HK-2 (cell line): ENCODE measurements at regions not wholly inside any gene's neighbourhood (a gene's known extent, or its start where the extent isn't known, plus 50 kb on each side); places are given as distances from the start of the nearest gene placed in this dataset.

ENCODE experiments used
- DNase-seq: peaks from one replicate; pipeline ENCODE4 v3.0.0-alpha.2; 2018; ENCODE audit not compliant: unreplicated experiment

- DNase-seq: no peak
These were observed 409.5 kb upstream of the POU3F3 start for GRCh38 chr2:104444392-104444791.

GRCh38 chr2:104444889-104445288 lies 409.0 kb upstream of the POU3F3 start:
- DNase-seq: no peak

DNA sequence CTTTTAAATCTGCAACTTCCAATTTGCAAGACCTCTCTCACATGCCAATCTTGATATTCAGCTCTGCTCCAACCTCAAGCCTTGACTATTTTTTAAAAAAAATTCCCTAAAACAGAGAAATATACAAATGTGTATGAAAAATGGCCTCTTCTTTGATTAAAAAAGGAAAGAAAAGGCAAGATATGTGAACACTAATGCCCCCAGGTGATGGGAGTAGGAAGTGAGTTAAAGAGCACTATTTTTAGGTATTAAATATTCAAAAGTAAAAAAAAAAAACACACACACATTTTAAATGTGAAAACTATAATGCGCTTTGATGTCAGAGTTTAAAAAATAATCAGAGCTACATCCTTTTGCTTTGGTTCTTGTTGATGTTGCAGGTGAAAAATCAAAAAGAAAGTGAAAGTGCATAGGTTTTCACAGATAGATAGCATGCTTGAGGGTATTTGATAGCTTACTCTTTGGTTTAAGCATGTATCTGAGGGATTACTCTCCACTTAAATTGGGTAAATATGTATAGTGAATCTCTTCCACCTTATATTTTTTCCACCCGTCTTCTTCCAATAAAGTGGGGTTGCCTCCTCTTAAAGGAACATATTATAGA lies 406.0 kb upstream of the POU3F3 start:
- no peak for DNase-seq

GRCh38 chr2:104448661-104449440 lies 405.1 kb upstream of the POU3F3 start:
- DNase-seq: no peak

DNA sequence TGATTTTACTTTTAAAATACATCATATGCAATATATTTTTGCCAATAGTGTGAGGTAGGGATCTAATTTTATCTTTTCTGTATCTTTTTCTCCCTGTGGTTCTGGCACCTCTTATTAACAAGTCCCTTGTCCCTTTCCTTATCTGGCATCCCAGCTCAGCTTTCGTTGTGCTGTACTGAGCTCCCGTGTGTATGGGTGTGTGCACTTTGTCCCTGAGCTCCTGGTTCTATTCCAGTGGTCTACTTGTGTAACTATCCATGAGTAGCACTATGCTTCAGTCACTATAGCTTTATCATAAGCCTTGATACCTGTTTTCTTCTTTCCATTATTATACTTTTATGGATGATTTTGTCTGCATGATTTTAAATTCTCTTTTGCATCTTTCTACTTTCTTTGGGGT lies 401.4 kb upstream of the POU3F3 start:
- no peak for DNase-seq

DNA sequence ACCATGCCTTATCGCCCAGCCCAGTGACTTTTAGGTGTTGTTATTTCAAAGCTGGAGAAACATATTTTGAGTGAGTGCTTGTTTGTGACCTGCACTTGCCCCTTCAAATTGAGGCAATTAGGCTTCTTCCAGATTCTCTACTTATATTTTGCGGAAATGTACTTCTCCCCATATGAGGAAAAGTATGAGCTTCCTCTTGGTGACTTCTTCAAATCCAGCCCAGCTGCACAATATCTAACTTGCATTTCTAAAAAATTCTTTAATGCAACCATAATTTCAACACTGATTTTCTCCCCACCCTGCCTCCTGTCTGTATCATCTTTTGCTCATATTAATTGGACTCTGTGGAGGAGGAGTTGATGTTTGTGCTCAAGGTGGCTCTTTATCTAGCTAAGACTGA lies 391.2 kb upstream of the POU3F3 start:
- DNase-seq: no peak

GRCh38 chr2:104465981-104466380 lies 387.9 kb upstream of the POU3F3 start:
- DNase-seq: no peak

- DNase-seq: no peak
These were observed 385.1 kb upstream of the POU3F3 start for GRCh38 chr2:104468846-104469245.

DNA sequence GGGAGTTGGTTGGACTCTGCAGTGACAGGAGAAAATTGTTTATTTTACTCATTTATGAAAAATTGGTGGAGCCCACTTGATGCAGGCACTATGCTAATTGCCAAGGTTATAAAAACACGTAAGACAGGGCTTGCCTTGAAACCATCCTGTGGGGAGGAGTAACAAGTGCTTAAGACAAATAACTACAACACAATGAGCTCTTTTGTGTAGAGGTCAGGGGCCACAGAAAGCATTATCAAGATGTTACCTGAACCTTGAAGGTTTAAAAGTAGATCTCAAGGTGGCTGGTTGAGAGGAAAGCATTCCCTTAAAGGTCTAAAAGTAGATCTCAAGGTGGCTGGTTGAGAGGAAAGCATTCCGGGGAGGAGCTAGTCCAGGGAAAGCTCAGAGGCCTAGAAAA lies 381.8 kb upstream of the POU3F3 start:
- no peak for DNase-seq

DNA sequence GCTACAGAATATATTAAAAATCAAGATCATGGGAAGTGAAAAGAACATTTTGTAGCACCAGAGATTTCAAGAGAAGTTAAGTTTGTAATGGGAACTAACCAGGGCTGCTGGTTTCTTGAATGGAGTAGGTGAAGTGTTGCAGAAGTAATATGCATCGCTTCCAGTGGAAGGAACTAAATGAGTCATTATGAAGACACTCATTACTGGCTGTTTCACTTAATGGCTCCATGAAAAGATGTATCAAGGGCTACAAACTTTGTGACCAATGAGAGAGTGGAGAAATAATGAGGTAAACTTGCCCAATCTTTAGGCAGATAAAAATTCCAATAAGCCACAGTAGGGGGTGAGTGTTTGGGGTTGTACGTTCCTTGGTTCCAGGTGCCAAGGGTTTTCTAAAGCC lies 380.4 kb upstream of the POU3F3 start:
- DNase-seq: no peak

GRCh38 chr2:104474716-104475115 lies 379.2 kb upstream of the POU3F3 start:
- no peak for DNase-seq

- no peak for DNase-seq
These were observed 377.8 kb upstream of the POU3F3 start for GRCh38 chr2:104476075-104476474.

- DNase-seq: no peak
These were observed 377.3 kb upstream of the POU3F3 start for GRCh38 chr2:104476563-104476988.

DNA sequence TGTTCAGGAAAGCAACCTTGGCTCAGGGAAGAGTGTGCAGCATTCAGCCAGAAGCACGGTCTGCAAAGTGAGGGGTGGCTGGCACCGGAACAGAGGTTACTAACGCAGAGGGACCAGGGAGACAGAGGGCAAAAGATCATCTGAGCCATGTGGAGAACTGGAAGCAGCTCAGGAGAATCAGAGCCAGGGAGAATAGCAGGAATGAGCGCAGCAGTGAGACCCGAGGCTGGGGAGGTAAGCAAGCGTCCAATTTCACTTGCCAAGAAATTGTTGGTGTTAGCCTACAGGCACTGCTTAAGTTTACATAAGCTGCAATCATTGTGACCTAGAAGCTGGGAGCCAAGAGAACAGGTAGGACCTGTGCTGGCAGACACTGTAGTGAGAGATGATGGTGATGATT lies 372.6 kb upstream of the POU3F3 start:
- DNase-seq: no peak

- no peak for DNase-seq
These were observed 366.5 kb upstream of the POU3F3 start for GRCh38 chr2:104487366-104487765.

DNA sequence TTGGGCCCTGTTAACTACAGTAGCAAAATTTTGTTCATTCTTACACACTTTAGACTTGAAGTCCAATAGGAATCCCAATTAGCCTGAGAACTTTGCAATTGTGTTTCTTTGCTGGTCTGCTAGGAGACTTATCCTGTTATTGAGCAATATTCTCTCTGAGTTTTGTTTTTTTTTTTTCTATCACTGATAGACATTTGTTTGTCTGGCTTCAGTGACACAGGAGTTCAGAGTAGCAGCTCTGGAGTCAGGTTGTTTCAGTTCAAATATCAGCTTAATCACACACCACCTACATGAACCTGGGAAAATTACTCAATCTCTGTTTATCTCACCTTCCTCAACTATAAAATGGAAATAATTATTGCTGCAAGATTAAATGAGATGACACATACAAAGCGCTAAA lies 360.2 kb upstream of the POU3F3 start:
- no peak for DNase-seq

- no peak for DNase-seq
These were observed 352.6 kb upstream of the POU3F3 start for GRCh38 chr2:104501342-104501741.

DNA sequence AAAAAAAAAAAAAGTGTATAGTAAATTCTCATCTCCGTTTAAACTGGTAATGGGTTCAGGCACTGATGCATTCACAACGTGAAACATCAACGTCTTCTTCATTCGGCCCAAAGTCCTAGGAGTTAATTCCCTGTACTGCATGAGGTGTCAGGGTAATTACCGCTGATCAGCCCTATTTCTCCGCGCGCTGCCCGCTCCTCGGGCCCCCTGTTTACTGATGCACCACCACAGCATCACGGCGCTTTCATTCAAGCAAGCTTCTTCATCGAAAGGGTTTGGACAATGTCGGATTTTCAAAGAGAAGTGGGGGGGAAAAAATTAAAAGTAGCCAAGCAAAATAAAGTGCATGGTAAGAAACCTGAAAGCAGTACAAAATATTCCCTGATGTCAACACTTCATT lies 352.0 kb upstream of the POU3F3 start:
- no peak for DNase-seq

- DNase-seq: no peak
These were observed 351.0 kb upstream of the POU3F3 start for GRCh38 chr2:104502901-104503300.

DNA sequence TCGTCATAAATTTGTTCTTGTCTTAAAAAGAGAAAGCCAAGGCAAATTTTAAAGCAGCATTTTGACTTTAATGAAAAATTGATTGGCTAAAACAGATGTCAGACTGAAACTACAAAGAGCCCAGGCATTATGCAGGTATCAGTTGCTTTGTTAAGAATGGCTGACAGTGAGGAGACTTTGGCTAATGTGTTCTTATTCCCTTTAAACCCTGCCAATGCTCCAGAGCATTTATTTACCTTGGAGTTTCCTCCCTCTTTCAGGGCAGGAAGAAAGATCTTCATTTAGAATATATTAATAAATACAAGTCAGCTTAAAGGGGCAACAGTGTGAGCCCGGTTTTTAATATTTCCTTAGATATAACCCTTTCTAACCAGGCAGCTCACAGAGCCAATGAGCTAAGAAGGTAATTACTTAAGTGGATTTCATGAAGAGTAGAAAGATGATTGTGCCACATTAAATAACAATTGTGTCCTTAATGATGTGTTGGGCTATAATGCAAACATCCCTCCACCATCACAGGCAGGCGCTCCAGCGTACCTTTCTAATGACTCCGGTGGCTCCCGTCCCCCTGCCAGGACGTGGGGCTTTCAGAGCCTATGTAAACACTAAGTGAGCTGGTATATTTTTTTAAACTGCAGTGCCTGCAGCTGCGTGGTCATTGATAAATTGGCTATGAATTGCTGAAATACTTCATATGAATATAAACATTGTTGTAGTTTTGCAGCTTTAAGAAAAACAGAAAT lies 349.4 kb upstream of the POU3F3 start:
- no peak for DNase-seq

- no peak for DNase-seq
These were observed 335.7 kb upstream of the POU3F3 start for GRCh38 chr2:104518256-104518655.

DNA sequence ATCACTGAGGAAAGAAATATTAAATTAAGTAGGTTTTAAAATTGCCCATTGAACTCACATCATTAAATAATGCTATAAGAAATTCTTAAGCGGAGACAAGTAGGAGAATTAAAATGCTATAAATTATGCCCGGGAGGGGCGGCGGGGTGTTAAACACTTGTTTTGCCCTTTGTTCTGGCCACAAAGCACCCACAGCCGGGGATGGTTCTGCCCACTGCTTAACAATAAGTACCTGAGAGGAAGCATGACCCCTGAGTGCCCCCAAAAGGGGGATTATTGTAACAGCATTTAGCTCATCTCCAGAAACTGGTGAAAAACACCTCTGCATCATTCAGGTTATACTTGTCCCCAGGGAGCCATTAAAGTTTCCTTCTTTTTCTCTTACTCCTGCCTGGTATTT lies 332.7 kb upstream of the POU3F3 start:
- DNase-seq: no peak

- DNase-seq: no peak
These were observed 330.0 kb upstream of the POU3F3 start for GRCh38 chr2:104523921-104524320.
